ENCODE measurements at regions not wholly inside any gene's neighbourhood (a gene's known extent, or its start where the extent isn't known, plus 50 kb on each side); places are given as distances from the start of the nearest gene placed in this dataset.

DNA sequence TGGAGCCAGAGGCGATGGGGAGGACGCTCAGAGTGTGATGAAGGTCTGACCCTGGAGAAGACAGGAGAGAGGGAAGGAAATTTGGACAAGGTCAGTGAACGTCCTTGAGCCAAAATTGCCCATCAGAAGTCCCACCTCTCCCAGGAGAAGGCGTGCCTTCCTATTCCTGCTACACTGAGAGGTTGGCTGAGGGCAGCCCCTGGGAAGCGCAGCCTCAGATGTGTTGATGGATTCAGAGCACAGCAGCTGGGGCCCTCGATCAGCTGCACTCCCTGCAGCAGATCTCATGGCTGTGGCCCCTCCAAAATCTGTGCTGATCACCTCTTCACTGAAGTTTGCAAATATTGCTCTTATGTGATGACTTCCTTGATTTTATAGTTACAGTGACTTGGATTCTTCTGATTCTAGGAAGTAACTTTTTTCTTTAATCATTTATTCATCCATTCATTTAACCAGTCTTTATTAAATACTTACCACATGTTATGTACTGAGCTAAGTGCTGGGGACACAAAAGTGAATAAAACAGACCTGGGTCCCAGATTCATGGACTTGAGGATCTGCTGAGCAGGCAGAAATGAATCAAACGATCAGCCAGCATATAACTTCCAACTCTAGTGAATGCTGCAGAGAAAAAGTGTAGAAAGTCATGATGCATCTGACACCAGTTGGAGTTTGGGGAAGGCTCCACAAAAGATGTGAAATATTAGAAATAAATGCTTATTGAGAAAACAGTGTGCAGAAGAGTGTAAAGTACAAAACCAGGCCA lies 69.6 kb upstream of the ARMC2 start:
- no peak for DNase-seq (ENCODE audit: low read depth)

DNA sequence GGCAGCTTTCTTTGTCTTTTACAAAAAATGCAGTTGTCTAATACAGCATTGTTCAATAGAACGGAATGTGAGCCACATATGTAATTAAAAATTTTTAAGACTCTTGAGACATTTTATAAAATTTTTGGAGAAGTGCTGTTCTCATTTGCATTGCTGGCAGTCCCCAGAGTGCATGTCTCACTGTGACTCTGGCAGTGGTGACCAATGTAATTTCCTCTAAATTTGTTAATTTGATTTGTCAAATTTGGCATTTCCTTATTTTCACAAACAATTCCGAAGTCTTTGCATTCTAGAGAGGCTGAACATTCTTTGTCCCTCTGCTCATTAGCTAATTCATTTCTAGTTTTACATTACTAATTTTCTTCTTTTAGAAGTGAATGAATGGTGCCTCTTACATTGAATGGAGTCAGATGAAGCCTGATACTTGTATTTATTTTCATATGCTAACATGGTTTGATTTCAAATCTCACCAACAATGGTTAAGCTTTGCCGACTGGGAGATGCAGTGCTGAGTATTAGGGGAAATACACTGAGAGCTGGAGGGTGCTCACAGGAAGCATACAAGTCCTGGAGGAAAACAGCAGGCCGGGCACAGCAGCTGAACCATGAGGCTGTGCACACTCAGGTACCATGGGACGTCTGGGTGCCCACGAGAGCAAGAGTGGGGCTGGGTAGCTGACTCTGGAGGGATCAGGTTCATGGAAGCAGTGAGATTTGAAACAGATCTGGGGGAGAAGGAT lies 68.5 kb upstream of the ARMC2 start:
- no peak for DNase-seq (ENCODE audit: low read depth)

DNA sequence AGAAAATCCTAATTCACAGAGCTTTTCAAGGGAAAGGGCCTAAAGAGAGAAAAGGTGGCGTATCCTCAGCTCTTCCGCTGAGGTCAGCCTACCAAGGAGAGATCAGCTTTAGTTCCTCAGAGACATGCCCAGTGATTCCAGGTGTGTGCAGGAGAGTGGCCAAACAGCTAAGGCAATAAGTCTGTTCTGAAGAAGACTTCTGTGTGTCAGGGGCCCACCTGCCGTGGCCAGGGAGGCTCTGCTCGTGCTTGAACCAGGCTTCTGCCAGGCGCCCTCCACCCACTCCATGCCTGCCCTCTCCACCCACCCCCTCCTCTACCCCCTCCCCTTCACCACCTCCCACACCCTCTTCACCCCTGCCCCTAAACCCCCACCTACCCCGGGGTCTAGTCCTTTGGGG lies 67.4 kb upstream of the ARMC2 start:
- DNase-seq (ENCODE audit: low read depth) = no peak

- no peak for DNase-seq (ENCODE audit: low read depth)
Measured at GRCh38 chr6:108781419-108782100, 66.7 kb upstream of the ARMC2 start.

DNA sequence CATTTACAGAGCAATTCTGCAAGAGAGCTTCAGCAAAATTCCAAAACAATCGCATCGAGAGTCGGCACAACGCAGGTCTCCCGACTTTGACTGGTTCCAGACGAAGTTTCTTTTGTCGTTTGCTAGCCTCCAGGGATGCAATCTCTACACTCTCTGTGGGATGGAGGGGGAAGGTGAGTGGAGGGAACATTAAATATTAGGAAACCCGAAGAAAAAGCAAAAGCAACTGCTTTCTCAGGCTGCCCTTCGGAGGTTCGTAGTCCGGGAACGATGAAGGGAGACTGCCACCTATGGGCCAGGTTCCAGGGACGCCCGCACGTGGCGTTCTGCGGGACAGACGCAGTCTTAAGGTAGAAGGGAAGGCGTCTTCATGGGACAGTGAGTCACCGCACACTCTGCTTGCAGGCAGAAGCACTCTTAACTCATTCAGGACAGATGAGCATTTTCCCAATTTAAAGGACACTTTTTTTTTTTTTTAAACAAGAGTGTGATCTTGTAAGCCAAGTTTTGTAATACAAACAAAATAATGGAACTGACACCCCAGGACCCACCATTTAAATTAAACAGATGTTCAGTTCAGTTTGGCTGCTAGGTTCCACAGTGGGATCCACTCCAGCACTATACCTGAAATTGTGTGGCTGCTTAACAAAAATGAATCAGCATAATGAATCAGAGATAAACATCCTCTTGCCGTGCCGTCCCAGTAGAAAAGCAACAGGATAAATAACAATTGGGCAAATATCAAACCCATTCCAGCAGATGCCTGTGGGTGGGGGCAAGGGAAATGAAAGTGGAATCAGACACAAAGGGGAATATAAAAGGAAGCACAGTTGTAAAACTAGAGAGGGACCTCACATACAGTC lies 65.8 kb upstream of the ARMC2 start:
- DNase-seq (ENCODE audit: low read depth) = peak; percentile 64

GRCh38 chr6:108785653-108786052 lies 62.6 kb upstream of the ARMC2 start:
- no peak for DNase-seq (ENCODE audit: low read depth)

DNA sequence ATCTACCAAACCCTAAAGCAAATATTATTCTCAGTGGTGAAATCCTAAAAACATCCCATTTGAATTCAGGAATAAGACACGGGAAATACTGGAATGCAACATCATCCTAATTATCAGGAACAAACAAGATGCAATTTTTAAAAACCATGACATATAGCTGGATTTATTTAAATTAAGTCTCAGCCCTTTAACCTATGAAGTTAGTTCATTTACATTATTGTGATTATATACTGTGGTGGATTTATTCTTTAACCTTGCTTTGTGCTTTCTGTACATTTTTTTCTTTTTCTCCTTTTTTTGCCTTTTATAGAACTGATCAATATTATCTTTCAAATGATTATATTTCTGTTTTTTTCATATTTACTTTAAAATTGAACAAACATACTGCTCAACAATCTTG lies 59.8 kb upstream of the ARMC2 start:
- no peak for DNase-seq (ENCODE audit: low read depth)

DNA sequence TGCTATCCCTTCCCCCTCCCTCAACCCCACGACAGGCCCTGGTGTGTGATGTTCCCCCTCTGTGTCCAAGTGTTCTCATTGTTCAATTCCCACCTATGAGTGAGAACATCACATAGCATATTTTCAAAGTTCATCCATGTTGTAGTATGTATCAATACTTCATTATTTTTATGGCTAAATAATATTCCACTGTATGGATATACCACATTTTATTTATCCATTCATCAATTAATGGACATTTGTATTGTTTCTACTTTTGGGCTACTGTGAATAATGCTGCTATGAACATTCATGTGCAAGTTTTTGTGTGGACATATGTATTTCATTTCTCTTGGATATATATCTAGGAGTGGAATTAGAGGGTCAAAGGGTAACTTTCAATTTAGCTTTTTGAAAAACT lies 58.7 kb upstream of the ARMC2 start:
- no peak for DNase-seq (ENCODE audit: low read depth)

DNA sequence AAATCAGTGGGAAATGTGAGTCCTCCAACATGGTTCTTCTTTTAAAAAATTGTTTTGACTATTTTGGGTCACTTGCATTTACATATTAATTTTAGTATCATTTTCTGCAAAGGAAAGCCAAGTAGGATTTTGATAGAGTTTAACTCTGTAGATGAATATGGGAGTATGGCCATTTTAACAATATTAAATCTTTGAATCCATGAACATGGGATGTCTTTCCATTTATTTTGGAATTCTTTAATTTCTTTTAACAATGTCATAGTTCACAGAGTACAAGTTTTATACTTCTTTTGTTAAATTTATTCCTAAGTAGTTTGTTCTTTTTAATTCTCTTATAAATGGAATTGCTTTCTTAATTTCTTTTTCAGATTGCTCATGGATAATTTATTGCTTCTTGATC lies 56.5 kb upstream of the ARMC2 start:
- no peak for DNase-seq (ENCODE audit: low read depth)

DNA sequence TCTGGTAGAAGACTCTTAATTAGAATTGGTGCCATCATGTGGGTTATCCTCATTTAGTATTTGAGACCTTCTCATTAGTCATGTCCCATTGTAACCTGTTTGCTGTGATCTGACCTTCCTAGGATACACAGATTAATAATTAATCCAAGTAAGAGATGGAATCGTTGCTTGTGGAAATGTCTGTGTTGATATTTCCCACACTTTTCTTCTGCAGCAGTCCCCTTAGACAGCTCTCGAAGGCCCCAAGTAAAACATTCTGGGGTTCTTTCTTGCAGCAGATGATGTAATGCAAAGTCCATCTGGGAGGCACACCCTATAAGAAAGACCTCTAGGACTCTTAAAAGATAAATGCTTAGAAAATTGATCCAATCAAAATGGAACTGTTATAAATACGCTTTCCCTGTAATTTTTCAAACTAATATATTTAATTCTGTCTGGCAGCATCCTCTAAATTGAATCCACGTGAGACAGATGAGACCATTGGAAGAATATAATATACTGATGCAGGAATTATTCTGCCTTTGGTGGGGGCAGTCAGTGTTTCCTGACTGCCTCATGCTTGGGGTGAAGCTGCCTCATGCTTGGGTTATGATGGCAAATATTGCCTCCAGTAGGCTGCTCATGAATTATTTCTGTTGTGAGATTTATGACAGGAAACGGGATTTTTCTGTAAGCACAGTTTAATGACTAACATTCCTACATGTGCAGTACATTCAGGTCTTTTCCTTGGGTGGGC lies 54.5 kb upstream of the ARMC2 start:
- DNase-seq (ENCODE audit: low read depth) = no peak

DNA sequence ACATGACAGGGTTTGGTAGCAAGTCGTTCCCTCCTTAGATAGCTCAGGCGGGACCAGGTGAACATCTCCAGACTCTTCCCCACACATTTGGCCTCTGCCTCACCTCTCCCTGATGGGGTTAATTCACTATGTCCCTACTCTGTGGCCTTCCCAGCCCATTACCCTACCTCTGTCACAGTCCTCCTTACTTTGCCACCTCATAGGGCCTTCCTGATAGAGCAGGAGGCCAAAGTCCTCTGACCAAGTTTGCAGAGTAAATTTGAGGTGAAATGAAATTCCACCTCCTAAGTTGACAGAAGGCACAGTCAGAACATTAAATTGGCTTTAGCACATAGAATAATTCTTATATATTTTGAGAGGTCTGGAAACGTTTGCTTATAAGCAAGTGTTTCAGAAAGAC lies 53.1 kb upstream of the ARMC2 start:
- no peak for DNase-seq (ENCODE audit: low read depth)

GRCh38 chr6:108795814-108796213 lies 52.4 kb upstream of the ARMC2 start:
- DNase-seq (ENCODE audit: low read depth) = no peak

DNA sequence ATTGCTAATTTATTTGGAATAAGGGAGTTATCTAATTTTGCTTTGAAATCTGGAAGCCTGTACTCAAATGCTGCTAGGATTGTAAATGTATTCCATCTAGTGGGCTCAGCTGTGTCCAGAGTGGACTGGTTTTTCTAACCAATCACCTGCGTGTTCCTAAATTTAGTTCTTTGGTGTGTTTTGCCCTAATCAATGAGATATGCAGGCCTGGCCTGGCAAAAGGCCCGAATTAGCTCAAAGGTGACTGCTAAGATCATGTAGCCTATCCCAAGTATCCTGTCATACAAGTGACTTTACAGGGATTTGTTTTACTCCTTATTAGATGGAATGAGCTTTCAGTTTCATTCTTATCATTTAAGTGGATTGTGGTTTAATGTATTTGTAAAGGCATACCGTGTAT lies 51.3 kb upstream of the ARMC2 start:
- DNase-seq (ENCODE audit: low read depth) = no peak

- DNase-seq (ENCODE audit: low read depth) = no peak
Measured at GRCh38 chr6:108797951-108798669, 50.1 kb upstream of the ARMC2 start.

All from stimulated activated CD8-positive, alpha-beta memory T cell treated with anti-CD3 and anti-CD28 coated beads, Interleukin-12 subunit alpha, Interleukin-12 subunit beta, amount 100 ng/mL, for 1 hour (primary cell).